ENCODE measurements at regions not wholly inside any gene's neighbourhood (a gene's known extent, or its start where the extent isn't known, plus 50 kb on each side); places are given as distances from the start of the nearest gene placed in this dataset.

DNA sequence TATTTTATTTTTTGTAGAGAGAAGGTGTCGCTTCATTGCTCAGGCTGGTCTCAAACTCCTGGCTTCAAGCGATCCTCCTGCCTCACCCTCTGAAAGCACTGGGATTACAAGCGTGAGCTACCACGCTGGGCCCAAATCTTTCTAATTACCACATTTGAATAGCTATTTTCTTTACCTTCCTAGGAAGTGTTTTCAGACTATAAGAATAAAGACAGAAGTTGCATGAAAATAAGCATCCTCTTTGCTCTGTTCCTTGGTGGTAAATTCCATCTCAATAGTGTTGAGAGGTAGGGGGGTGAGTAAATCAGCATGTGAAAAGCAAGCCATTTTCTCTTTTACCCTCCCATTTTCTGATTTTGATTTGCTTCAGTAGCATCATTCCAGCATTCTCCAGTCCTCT, 122.4 kb downstream of the LARP7 start:
- FAIRE-seq, result no peak
- H4K20me1 ChIP-seq (replicated peaks; ENCODE audit: control insufficient read depth, insufficient read depth, low read length), result no peaks in the 10 kb centered on the region
- no peaks in the 10 kb centered on the region for H3K9me1 ChIP-seq (ENCODE audit: control insufficient read depth, insufficient read depth, low read length)
- H3K27me3 ChIP-seq (ENCODE audit: control insufficient read depth in 2 of 2, insufficient read depth in 2 of 2, low read length in 2 of 2), result peaks cover 0 to 4% of the 10 kb centered on the region in 2 experiments; a peak in 1 of 5 replicates
- no peak overlapping the region for H2AFZ ChIP-seq (ENCODE audit: low read depth, low read length)
- H3K4me3 ChIP-seq, result no peak overlapping the region
- no peak for DNase-seq (ENCODE audit: extremely low read depth in 1 of 4, low spot score in 3 of 4)
- intact Hi-C loops (cut with micrococcal nuclease) (no loop called here), in situ Hi-C loops (cut with MboI) (loop anchor here (25.0 kb wide), 1 partner anchor 422 kb away; no protein-coding TSS in a partner anchor)
- no peak overlapping the region for H3K27ac ChIP-seq (ENCODE audit: extremely low read depth, low read depth, low read length)
- peaks cover 0 to 3% of the 10 kb centered on the region in 2 experiments; a peak in 1 of 5 replicates for H3K4me1 ChIP-seq (replicated peaks in 1 of 2; ENCODE audit: control insufficient read depth in 2 of 2, insufficient read depth in 2 of 2, low read length in 2 of 2)
- H3K36me3 ChIP-seq (ENCODE audit: control insufficient read depth, insufficient read depth, low read length), result no peaks in the 10 kb centered on the region
- TF ChIP-seq ZNF444 (CRISPR knock-in tag; IDR thresholded peaks at IDR 0.05) (no peak), ZBTB17 (CRISPR knock-in tag; IDR thresholded peaks at IDR 0.05) (no peak), GTF2A2 (tag; IDR thresholded peaks at IDR 0.05) (no peak), SMC3 (conservative IDR thresholded peaks at IDR 0.05; ENCODE audit: insufficient read depth, low read depth, low read length) (no peak), RFX1 (IDR thresholded peaks at IDR 0.05) (no peak)
- TF ChIP-seq, protein P1, sequence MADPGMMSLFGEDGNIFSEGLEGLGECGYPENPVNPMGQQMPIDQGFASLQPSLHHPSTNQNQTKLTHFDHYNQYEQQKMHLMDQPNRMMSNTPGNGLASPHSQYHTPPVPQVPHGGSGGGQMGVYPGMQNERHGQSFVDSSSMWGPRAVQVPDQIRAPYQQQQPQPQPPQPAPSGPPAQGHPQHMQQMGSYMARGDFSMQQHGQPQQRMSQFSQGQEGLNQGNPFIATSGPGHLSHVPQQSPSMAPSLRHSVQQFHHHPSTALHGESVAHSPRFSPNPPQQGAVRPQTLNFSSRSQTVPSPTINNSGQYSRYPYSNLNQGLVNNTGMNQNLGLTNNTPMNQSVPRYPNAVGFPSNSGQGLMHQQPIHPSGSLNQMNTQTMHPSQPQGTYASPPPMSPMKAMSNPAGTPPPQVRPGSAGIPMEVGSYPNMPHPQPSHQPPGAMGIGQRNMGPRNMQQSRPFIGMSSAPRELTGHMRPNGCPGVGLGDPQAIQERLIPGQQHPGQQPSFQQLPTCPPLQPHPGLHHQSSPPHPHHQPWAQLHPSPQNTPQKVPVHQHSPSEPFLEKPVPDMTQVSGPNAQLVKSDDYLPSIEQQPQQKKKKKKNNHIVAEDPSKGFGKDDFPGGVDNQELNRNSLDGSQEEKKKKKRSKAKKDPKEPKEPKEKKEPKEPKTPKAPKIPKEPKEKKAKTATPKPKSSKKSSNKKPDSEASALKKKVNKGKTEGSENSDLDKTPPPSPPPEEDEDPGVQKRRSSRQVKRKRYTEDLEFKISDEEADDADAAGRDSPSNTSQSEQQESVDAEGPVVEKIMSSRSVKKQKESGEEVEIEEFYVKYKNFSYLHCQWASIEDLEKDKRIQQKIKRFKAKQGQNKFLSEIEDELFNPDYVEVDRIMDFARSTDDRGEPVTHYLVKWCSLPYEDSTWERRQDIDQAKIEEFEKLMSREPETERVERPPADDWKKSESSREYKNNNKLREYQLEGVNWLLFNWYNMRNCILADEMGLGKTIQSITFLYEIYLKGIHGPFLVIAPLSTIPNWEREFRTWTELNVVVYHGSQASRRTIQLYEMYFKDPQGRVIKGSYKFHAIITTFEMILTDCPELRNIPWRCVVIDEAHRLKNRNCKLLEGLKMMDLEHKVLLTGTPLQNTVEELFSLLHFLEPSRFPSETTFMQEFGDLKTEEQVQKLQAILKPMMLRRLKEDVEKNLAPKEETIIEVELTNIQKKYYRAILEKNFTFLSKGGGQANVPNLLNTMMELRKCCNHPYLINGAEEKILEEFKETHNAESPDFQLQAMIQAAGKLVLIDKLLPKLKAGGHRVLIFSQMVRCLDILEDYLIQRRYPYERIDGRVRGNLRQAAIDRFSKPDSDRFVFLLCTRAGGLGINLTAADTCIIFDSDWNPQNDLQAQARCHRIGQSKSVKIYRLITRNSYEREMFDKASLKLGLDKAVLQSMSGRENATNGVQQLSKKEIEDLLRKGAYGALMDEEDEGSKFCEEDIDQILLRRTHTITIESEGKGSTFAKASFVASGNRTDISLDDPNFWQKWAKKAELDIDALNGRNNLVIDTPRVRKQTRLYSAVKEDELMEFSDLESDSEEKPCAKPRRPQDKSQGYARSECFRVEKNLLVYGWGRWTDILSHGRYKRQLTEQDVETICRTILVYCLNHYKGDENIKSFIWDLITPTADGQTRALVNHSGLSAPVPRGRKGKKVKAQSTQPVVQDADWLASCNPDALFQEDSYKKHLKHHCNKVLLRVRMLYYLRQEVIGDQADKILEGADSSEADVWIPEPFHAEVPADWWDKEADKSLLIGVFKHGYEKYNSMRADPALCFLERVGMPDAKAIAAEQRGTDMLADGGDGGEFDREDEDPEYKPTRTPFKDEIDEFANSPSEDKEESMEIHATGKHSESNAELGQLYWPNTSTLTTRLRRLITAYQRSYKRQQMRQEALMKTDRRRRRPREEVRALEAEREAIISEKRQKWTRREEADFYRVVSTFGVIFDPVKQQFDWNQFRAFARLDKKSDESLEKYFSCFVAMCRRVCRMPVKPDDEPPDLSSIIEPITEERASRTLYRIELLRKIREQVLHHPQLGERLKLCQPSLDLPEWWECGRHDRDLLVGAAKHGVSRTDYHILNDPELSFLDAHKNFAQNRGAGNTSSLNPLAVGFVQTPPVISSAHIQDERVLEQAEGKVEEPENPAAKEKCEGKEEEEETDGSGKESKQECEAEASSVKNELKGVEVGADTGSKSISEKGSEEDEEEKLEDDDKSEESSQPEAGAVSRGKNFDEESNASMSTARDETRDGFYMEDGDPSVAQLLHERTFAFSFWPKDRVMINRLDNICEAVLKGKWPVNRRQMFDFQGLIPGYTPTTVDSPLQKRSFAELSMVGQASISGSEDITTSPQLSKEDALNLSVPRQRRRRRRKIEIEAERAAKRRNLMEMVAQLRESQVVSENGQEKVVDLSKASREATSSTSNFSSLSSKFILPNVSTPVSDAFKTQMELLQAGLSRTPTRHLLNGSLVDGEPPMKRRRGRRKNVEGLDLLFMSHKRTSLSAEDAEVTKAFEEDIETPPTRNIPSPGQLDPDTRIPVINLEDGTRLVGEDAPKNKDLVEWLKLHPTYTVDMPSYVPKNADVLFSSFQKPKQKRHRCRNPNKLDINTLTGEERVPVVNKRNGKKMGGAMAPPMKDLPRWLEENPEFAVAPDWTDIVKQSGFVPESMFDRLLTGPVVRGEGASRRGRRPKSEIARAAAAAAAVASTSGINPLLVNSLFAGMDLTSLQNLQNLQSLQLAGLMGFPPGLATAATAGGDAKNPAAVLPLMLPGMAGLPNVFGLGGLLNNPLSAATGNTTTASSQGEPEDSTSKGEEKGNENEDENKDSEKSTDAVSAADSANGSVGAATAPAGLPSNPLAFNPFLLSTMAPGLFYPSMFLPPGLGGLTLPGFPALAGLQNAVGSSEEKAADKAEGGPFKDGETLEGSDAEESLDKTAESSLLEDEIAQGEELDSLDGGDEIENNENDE (IDR thresholded peaks at IDR 0.05; ENCODE audit: low read depth, low read length), result no peak
- POLR2A ChIA-PET, result no interaction called here
- no peak for ATAC-seq
- H3K9ac ChIP-seq (ENCODE audit: insufficient read depth in 1 of 2, low read depth in 2 of 2, low read length in 2 of 2), result no peak overlapping the region
- BruUV-seq (replicated peaks), result no TSS peak
- no peaks in the 10 kb centered on the region for H3K9me3 ChIP-seq (replicated peaks; ENCODE audit: control insufficient read depth, insufficient read depth, low read depth, low read length)
- CTCF ChIA-PET (ENCODE audit: low intra/inter-chr PET ratio), result no interaction called here
- no peak overlapping the region for H3K4me2 ChIP-seq (ENCODE audit: insufficient read depth, low read length)
- H3K79me2 ChIP-seq (ENCODE audit: control insufficient read depth, insufficient read depth, low read length), result no peaks in the 10 kb centered on the region
- 40% methylated on average over 4 of the region's 4 CpGs for WGBS (ENCODE audit: insufficient coverage, low coverage, missing lambda C conversion rate)
